Right ventricle myocardium inferior (tissue), 1 donor: ENCODE measurements at regions not wholly inside any gene's neighbourhood (a gene's known extent, or its start where the extent isn't known, plus 50 kb on each side); places are given as distances from the start of the nearest gene placed in this dataset.
A peak's percentile ranks its signal among the peaks of the same experiment; 100 is the strongest.
"Not testable (repeated sequence)": the region's sequence is repeated elsewhere in the genome, so short reads cannot be mapped to it uniquely, and the experiment has no call there.

Source experiments
- ATAC-seq: fragments of 200-7000 bp; cut with Tn5 transposase; one replicate; pipeline ENCODE4 v1.9.1; 2020; ENCODE audit warnings: mild to moderate bottlenecking, moderate library complexity
- DNase-seq: peaks from one replicate; pipeline ENCODE4 v3.0.0; 2021; ENCODE audit errors: missing footprints
- intact Hi-C: fragments of 100-400 bp; cut with DNase I; formaldehyde crosslinking; loops from one replicate; pipeline ENCODE4 v1.11.0; 2022
- donor health status: DM: no; HTN: yes; CAD: no; lungs with severe emphysema.

- no peak for DNase-seq
- ATAC-seq = no peak
- intact Hi-C loops = no loop called here
These were observed 118.2 kb downstream of the TENT5A start for GRCh38 chr6:81634155-81634880.

- intact Hi-C loops = no loop called here
- ATAC-seq (no peak), DNase-seq (no peak)
These were observed 119.1 kb downstream of the TENT5A start for GRCh38 chr6:81633391-81633790.

GRCh38 chr6:81630719-81631118 lies 121.8 kb downstream of the TENT5A start:
- no peak for ATAC-seq
- DNase-seq = no peak
- intact Hi-C loops = no loop called here

GRCh38 chr6:81625216-81625615 lies 127.3 kb downstream of the TENT5A start:
- DNase-seq (no peak), ATAC-seq (no peak)
- intact Hi-C loops = no loop called here

GRCh38 chr6:81624453-81624852 lies 128.0 kb downstream of the TENT5A start:
- no peak for DNase-seq
- ATAC-seq = no peak
- intact Hi-C loops = no loop called here

- DNase-seq = no peak
- no peak for ATAC-seq
- intact Hi-C loops = no loop called here
These were observed 129.2 kb downstream of the TENT5A start for GRCh38 chr6:81623106-81623759.

- no peak for ATAC-seq
- no peak for DNase-seq
- intact Hi-C loops = no loop called here
These were observed 130.6 kb downstream of the TENT5A start for GRCh38 chr6:81621816-81622395.

GRCh38 chr6:81614292-81614691 lies 138.2 kb downstream of the TENT5A start:
- intact Hi-C loops = no loop called here
- no peak for DNase-seq
- no peak for ATAC-seq

GRCh38 chr6:81613606-81614005 lies 138.9 kb downstream of the TENT5A start:
- intact Hi-C loops = no loop called here
- no peak for DNase-seq
- peak; percentile 31 for ATAC-seq

GRCh38 chr6:81612136-81612535 lies 140.3 kb downstream of the TENT5A start:
- intact Hi-C loops = no loop called here
- ATAC-seq = no peak
- no peak for DNase-seq

GRCh38 chr6:81609736-81610135 lies 142.7 kb downstream of the TENT5A start:
- DNase-seq = no peak
- intact Hi-C loops = no loop called here
- ATAC-seq = no peak

GRCh38 chr6:81608776-81609175 lies 143.7 kb downstream of the TENT5A start:
- no peak for DNase-seq
- no peak for ATAC-seq
- intact Hi-C loops = no loop called here

- intact Hi-C loops = no loop called here
- ATAC-seq = no peak
- no peak for DNase-seq
These were observed 145.5 kb downstream of the TENT5A start for GRCh38 chr6:81606965-81607381.

GRCh38 chr6:81605526-81605925 lies 147.0 kb downstream of the TENT5A start:
- intact Hi-C loops = no loop called here
- ATAC-seq (no peak), DNase-seq (no peak)

- no peak for ATAC-seq
- intact Hi-C loops = no loop called here
These were observed 150.6 kb downstream of the TENT5A start for GRCh38 chr6:81601918-81602317.

GRCh38 chr6:81600488-81600887 lies 152.0 kb downstream of the TENT5A start:
- intact Hi-C loops, ATAC-seq, DNase-seq: not testable (repeated sequence)

More at GRCh38 chr6:81601918-81602317, 150.6 kb downstream of the TENT5A start:
- DNase-seq = no peak

GRCh38 chr6:81594501-81594900 lies 158.0 kb downstream of the TENT5A start:
- DNase-seq (no peak), ATAC-seq (no peak)
- intact Hi-C loops = no loop called here

- intact Hi-C loops = no loop called here
- ATAC-seq (no peak), DNase-seq (no peak)
These were observed 162.2 kb downstream of the TENT5A start for GRCh38 chr6:81590314-81590691.

- ATAC-seq (peak; percentile 57), DNase-seq (peak; percentile 68)
- intact Hi-C loops = loop anchor here (2.0 kb wide), 1 partner anchor 161 kb away; no protein-coding TSS in a partner anchor
These were observed 162.8 kb downstream of the TENT5A start for GRCh38 chr6:81589465-81590313.
